Suppressor macrophage (primary cell): ENCODE measurements at regions not wholly inside any gene's neighbourhood (a gene's known extent, or its start where the extent isn't known, plus 50 kb on each side); places are given as distances from the start of the nearest gene placed in this dataset.
A peak's percentile ranks its signal among the peaks of the same experiment; 100 is the strongest.

ENCODE experiments used
- DNase-seq, 4 experiments: peaks; one replicate each; pipeline ENCODE4 v3.0.0-alpha.2; 2020 to 2022

DNA sequence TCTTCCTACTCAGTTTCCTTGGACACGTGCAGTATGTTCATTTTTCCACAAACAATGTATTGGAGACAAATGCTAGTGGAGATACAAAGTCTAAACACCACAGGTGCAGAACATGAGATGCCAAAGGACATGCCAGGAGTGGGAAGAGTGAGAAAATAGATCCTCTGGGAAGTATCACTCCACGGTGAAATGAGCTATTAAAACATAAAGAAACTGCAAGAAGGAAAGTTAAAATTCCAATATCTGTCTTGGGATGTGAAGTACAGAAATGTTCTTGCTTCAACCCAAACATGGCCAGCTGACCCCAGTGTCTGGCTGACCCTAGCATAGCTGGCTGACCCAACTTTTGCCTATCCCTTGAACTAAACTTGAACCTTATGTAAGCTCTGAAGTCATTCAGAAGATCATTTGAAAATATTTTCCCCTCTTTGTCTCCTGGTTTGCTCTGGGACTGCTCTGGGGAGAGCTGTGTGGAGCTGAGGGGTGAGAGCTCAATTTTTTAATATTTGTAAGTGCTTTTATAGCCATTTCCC, 59.5 kb downstream of the FZD1 start:
- no peak for DNase-seq

DNA sequence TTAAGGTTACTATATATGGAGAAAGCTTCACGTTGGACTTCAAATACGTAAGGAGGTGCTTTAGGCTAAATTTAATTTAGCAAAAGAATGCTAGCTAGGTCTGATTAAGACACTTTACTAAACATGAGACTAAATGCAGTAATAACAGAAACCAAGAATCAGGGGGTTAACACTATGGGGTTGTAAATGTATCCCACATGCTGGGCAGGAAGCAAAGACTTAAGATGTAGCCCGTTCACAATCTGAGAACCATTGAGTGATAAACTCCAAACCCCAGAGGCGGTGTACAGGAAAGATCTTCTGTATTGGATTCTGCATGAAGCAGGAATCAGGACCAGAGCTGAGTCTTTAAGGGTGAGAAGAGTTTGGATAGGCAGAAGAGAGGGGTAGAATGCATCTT, 60.4 kb downstream of the FZD1 start:
- DNase-seq, result no peak

GRCh38 chr7:91325726-91326125, 61.5 kb downstream of the FZD1 start:
- DNase-seq, result peak in 3 of 4 experiments; percentile 31 to 69 (median 55)

DNA sequence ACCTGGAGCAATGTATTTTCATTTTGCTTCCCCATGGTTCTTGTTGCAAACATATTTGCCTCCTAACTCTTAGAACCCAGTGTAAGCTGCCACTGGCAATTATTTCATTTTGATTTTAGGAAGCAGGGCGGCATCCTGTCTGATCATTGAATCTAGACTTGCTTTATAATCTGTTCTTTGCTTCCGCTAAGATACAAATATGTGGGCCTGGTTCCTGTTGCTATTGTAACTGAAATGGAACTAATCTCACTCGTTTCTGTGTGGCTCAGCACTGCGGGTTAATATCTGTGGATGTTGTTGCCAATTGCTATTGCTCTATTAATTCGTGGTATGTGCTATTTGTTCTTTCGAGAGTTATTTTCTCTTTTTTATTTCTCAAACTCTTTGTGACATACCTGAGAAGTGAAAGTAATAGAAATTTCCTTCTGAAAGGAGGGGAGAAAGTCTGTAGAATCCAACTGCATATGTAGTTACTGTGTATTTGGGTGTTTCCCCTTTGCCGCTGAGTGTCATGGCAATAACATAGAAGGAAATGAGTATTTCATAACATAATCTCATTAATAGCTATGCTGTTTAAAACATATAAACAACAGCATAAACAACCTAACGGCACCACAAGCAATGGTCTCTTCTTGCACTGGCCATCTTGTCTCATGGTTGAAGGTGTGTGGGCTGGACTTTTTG, 62.4 kb downstream of the FZD1 start:
- peak in 3 of 4 experiments; percentile 16 to 40 (median 22) for DNase-seq

DNA sequence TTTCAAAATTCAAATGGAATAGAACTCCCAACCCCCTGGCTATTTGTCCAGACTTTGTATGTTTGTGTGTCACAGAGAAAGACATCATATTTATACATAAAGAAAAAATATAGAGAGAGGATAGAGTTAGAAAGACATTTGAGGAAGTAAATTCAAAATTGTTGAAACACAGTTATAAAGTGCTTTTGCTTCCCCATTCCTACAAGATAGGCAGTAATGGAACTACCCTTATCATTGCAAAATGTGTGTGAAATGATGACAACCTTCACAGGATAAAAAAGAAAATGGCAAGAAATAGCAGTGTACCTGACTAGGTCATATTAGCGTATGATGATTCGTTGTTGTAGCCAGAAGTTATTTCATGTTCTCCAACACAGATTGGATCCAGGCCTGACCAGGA, 63.1 kb downstream of the FZD1 start:
- DNase-seq, result peak in 3 of 4 experiments; percentile 26 to 81 (median 80)

DNA sequence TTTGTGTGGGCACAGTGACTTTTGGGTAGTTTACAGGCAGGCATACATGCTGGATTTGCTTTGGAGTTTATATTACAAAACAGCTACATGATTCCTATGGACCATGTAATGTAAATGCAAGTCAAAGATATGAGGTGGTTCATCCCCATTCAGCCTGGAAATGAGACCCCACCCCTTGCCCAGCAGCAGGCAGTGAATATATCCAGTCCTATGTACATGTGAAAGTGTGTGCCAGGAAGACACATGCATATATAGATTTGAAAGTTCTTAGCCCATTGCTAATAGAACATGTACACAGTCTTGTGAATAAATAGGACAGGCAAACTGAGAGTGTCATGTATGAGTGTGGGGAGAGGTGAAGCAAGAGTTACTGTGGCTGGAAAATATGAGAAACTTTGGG, 65.3 kb downstream of the FZD1 start:
- no peak for DNase-seq

DNA sequence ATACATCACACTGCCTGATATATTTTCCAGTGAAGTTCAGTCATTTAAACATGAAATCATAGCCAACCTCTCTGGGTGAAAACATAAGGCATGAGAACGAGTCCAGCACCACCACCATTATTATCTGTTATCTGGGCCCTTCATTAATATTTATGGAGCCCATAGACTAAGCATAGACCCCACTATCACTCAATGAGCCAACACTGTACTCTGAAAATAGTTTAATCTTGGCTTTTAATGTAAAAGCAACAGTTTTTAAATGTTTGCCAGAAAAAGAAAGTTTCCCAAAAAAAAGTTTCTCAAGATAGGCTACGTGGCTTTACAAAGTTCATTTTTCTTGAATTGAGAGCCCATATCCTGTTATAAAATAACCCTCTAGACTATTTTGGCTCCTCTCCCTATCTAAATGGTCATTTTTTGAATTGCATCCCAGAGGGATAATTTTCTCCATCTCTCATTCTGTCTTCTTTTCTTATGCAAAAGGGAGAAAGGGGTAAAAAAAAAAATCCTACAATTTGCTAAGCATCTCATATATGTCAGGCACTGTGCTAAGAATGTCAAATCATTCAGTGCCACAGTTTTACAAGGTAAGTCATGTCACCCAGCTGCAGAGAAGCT, 66.1 kb downstream of the FZD1 start:
- no peak for DNase-seq

DNA sequence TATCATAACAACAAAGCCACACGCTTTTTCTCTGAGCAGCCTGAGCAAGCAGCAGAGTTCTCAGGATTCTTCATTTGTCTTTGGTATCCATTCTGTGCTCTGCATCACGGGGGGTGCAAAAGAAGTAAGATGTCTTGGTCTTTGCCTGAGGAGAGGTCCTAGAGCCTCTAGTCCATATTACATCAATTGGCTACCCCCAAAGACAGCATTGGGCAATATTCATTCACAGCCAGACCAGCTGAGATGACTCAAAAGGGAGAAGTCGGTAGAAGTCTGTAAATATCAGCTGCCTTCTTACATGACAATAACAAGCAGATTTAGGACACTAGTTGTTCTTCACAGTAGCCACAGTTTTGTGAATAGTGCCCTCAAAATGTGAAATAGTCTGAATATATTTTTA, 66.6 kb downstream of the FZD1 start:
- DNase-seq, result peak; percentile 24 to 69 (median 56)

DNA sequence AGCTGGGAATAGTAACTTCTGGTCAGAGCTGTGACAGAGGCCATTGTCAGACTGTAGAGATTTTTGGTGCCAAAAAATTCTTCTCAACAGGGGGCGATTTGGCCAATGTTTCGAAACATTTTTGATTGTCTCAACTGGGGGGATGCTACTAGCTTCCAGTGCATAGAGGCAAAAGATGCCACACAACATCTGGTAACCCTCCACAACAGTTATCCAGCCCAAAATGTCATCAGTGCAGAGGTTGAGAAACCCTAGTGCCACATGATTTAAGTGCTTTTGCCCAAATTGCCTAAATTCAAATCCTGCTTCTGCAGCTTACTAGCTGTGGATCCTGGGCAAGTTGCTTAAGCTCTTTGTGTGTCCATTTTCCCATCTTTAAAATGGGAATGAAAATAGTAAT, 71.9 kb downstream of the FZD1 start:
- no peak for DNase-seq

DNA sequence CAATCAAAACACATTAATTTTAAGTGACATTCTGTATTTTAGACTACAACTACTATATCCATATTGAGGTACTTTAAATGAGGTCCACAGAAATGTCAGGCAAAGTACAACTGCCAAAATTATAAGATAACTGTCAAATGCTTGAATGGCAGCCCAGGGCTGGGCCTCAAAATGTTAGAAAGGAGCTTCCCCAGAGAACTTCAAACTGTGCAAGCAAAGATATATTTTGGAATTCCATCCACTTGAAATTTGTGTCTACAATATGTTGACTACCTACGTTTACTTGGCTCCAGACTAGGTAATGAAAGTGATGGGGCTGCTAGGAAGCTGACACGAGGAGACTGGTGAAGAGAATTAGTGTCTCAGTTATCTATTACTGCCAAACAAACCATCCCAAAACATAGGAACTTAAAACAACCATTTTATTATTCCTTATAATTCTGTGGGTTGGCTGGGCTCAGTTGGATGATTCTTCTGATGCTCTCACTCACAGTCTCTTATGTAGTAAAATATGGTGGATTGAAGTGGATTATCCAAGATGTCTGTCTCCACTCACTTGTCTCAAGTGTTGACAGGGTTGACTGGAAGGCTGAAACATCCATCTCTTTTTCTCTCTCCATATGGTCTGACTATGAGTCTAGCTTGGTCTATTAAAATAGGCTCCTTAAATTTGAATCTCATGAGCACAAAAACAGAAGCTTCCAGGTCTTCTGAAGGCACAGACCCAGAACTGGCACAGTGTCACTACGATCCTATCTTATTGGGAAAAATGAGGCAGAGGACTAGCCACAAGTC, 74.2 kb downstream of the FZD1 start:
- DNase-seq, result no peak

- no peak for DNase-seq
Observed at GRCh38 chr7:91342346-91342745, 78.1 kb downstream of the FZD1 start.

DNA sequence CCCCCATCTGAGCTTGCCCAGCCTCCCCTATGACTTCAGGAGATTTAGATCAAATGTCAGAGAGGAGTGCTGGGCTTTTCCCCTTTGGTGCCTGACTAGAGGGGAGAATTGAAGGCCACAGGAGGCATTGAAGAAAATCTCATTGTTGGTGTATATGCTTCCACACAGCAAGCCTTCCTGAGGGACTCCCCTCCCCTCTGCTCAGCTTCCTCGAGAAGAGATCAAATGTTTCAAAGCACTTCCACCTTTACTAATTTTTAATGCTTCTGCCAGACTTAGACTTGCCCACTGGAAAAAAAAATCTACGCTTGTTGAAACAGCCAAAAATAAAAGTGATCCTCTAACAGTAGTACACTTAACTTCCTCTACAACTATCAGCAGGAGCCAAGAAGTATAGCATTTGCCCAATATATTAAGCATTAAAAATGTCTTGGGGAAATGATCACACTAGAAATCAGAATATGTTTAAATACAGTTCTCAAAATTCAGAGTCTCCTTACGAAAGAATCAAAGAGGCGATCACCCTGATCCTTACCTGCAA, 79.3 kb downstream of the FZD1 start:
- no peak for DNase-seq

DNA sequence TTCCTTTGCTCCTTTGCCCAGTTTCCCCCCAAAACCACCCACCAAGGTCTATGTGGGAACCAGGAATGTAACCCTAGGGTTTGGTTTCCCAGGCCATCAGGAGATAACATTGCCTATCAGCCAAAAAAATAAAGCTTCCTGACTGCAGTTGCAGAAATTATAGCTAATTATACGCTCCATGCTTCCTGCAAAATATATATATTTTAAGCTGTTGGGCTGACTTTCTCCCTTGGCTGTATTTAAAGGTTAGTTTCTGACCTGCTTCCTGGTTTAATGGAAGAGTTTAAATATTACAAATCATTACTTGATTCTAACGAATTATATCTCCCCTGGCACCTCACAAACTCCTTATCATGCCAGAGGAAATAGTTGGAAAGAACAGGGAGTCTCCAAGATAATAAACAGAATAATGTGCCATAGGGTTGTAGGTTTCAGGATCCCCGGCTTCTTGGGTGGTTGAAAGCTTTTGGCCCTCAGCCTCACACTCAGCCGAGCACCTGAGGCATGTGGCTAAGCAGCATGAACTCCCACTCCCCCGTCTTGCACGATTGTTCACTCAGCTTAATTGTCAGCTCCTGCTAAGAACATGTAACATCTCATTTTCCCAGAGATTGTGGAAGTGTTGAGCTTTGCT, 79.9 kb downstream of the FZD1 start:
- DNase-seq, result no peak

DNA sequence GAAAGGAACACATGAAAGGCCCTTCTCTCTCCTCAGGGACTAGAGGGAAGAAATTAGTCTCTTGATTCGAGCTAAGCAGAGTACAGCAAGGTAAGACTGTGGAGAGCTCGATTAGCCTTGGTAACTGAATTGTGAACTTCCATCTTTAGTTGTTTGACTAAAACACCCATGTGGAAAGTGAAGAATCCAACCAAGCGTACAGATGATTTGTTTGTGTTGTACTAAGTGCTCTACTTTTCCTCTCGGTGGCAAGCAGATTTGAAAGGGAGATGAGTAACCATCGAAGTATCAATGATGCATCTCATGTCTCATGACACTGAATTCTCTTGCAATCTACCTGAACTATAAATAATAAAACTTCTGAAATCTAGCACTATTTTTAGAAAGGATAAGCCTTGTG, 80.7 kb downstream of the FZD1 start:
- DNase-seq, result no peak

GRCh38 chr7:91345449-91345848, 81.2 kb downstream of the FZD1 start:
- DNase-seq, result peak; percentile 14 to 58 (median 34)

DNA sequence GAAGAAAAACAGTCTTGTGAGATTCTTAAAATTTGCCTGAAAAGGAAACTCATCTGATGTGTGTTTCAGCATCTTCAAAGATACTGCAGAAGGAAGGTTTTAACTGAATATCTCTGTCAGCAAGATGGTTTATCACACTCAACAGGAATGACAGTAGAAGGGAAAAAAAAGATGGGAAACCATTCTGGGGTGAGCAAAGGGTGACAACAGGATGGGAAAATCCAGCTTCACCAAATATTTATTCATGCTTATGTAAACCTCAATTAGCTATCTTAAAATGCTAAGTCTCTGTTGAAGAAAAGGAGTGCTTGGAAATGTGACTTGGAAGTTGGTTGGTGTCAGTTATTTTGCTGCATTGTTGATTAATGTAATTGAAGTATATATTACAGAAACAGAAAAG, 82.2 kb downstream of the FZD1 start:
- DNase-seq, result no peak

GRCh38 chr7:91347290-91347689, 83.1 kb downstream of the FZD1 start:
- peak; percentile 12 to 55 (median 36) for DNase-seq

DNA sequence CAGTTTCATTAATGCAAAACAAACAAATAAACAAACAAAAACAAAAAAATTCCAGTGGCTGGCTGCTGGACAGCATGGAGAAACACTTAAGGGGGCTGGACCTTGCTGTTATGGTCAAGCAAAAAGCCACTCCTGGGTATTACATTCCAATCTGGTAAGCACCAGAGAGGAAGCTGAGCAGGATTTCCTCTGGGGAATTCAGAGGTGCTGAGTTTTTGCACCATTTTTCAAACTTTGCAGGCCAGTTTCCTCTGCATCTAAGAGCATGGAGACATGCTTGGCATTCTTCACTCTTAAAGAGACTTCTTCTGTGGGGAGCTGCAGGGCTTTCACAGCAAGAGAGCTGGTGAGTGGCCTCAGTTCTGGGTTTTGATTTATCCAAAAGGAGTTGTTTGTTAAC, 84.5 kb downstream of the FZD1 start:
- no peak for DNase-seq

GRCh38 chr7:91351374-91351773, 87.1 kb downstream of the FZD1 start:
- DNase-seq, result no peak

DNA sequence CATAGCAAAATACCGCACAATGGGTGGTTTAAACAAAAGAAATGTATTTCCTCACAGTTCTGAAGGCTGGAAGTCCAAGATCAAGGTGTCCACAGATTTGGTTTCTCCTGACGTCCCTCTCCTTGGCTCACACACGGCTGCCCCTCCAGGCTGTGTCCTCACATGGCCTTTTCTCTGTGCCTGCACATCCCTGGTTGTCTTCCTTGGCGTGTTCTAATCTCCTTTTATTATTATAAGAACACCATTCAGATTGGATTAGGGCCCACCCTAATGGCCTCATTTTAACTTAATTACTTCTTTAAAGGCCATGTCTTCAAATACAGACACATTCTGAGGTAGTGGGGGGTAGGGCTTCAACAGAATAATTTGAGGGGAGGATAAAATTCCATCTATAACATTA, 87.9 kb downstream of the FZD1 start:
- DNase-seq, result no peak

- no peak for DNase-seq
Observed at GRCh38 chr7:91353848-91354247, 89.6 kb downstream of the FZD1 start.

GRCh38 chr7:91355695-91356435, 91.6 kb downstream of the FZD1 start:
- no peak for DNase-seq
